ENCODE measurements at regions not wholly inside any gene's neighbourhood (a gene's known extent, or its start where the extent isn't known, plus 50 kb on each side); places are given as distances from the start of the nearest gene placed in this dataset.

GRCh38 chr3:176087066-176087697 is 1110.1 kb downstream of the TBL1XR1 start:
- TF ChIP-seq CTCF (IDR thresholded peaks at IDR 0.05; ENCODE audit: insufficient read depth, low read depth, low read length): no peak
- no peak for TF ChIP-seq EZH2 (IDR thresholded peaks at IDR 0.05; ENCODE audit: insufficient read depth, low read length)

Measured in astrocyte (in vitro differentiated cells and primary cell).